Tibial nerve (tissue), 4 donors: ENCODE measurements at regions not wholly inside any gene's neighbourhood (a gene's known extent, or its start where the extent isn't known, plus 50 kb on each side); places are given as distances from the start of the nearest gene placed in this dataset.

Experiments used
- DNase-seq, 2 donors: peaks; one replicate each; pipeline ENCODE4 v3.0.0-alpha.2; 2019; ENCODE audit warnings: low spot score in 2 of 2
- H3K27ac ChIP-seq, 4 donors: fragments of 200-600 bp; sonication (generic) in 3 of 4; one replicate each; pipeline ENCODE4 v1.5.1; 2017 to 2019; ENCODE audit warnings: mild to moderate bottlenecking in 1 of 4
- H3K27me3 ChIP-seq, 2 donors: fragments of 200-600 bp; sonication (generic) in 1 of 2; one replicate each; pipeline versions ENCODE4 v1.5.1 to v1.6.0; 2017 to 2019
- H3K36me3 ChIP-seq, 3 donors: fragments of 200-600 bp; sonication (generic); one replicate each; pipeline ENCODE4 v1.5.1; 2018 to 2019
- H3K4me1 ChIP-seq, 4 donors: fragments of 200-600 bp; sonication (generic) in 3 of 4; one replicate each; pipeline ENCODE4 v1.5.1; 2017 to 2019
- H3K4me3 ChIP-seq, 4 donors: fragments of 200-600 bp; sonication (generic) in 3 of 4; one replicate each; pipeline ENCODE4 v1.5.1; 2017 to 2019; ENCODE audit warnings: mild to moderate bottlenecking in 1 of 4, moderate library complexity in 1 of 4
- H3K9me3 ChIP-seq, 4 donors: fragments of 200-600 bp; sonication (generic) in 3 of 4; one replicate each; pipeline ENCODE4 v1.5.1; 2017 to 2019
- EP300 ChIP-seq, 2 donors: sonication (generic); formaldehyde crosslinking; IDR thresholded peaks; one replicate each; pipeline ENCODE4 v1.6.1; 2017; ENCODE audit warnings: antibody characterized with exemption in 2 of 2, mild to moderate bottlenecking in 1 of 2
- POLR2A ChIP-seq, 2 donors: fragments of 450-650 bp; IDR thresholded peaks; one replicate each; pipeline ENCODE4 v1.6.1; 2017; ENCODE audit warnings: antibody characterized with exemption in 2 of 2, mild to moderate bottlenecking in 2 of 2, moderate library complexity in 2 of 2
- WGBS, 2 donors: methylation state at CpG; one replicate each; pipeline ENCODE4 v1.1.5; 2018; 5-methylcytosine and 5-hydroxymethylcytosine counted together
- TF ChIP-seq, protein P1 (sequence below), 5 experiments: fragments of 200-600 bp in 3 of 5; fragments of 450-650 bp in 2 of 5; sonication (generic) in 3 of 5; IDR thresholded peaks; one replicate each; pipeline ENCODE4 v1.5.1; 2016 to 2019; ENCODE audit warnings: antibody characterized with exemption in 5 of 5, mild to moderate bottlenecking in 3 of 5, moderate library complexity in 2 of 5

DNA sequence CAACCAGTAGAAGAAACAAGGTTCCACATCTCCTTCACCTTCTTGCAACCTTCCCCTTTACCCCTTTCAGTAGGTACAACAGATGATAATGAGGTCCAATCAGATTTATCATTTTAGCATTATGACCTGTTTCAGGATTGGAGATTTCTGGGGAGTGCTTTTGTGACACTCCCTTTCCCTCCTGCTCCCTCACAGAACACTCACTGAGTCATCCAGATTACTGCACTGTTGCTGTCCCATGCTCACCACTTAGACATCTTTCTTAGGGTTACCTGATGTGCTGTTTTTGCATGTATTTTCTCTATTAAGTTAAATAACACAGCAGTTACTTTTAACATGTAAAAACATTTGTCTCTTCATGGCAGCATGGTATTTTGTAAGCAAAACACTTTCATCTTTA lies 118.5 kb downstream of the MFSD1 start:
- Histone ChIP-seq H3K9me3 (no peaks in the 10 kb centered on the region), H3K4me1 (no peaks in the 10 kb centered on the region), H3K27ac (no peak overlapping the region), H3K36me3 (no peaks in the 10 kb centered on the region), H3K27me3 (no peaks in the 10 kb centered on the region), H3K4me3 (no peak overlapping the region)
- TF ChIP-seq, protein P1, sequence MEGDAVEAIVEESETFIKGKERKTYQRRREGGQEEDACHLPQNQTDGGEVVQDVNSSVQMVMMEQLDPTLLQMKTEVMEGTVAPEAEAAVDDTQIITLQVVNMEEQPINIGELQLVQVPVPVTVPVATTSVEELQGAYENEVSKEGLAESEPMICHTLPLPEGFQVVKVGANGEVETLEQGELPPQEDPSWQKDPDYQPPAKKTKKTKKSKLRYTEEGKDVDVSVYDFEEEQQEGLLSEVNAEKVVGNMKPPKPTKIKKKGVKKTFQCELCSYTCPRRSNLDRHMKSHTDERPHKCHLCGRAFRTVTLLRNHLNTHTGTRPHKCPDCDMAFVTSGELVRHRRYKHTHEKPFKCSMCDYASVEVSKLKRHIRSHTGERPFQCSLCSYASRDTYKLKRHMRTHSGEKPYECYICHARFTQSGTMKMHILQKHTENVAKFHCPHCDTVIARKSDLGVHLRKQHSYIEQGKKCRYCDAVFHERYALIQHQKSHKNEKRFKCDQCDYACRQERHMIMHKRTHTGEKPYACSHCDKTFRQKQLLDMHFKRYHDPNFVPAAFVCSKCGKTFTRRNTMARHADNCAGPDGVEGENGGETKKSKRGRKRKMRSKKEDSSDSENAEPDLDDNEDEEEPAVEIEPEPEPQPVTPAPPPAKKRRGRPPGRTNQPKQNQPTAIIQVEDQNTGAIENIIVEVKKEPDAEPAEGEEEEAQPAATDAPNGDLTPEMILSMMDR (IDR thresholded peaks at IDR 0.05), result no peak
- TF ChIP-seq EP300 (IDR thresholded peaks at IDR 0.05), result no peak
- no peak for TF ChIP-seq POLR2A (IDR thresholded peaks at IDR 0.05)
- no peak for DNase-seq

DNA sequence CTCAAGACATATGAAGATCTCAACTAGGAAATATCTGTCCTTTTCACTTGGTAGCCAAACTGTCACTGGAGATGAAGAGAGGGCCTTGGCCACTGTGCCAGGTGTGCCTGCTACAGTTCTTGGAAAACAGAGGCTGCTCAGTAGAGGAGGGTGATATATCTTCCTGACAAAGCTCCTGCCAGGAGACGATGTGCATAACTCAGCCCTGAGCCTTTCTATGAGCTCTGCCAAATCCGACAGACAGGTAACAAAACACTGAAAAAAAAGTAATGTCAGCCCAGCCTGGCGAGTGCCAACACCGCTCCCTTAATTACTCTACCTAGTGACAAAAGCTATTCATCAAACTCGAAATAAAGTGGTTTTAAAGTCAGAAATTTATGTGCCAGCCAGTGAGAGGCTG lies 123.2 kb downstream of the MFSD1 start:
- H3K27me3 ChIP-seq, result no peaks in the 10 kb centered on the region
- no peak overlapping the region for H3K27ac ChIP-seq
- no peaks in the 10 kb centered on the region for H3K9me3 ChIP-seq
- no peak for DNase-seq
- no peak overlapping the region for H3K4me3 ChIP-seq
- 74 to 76% methylated on average over 5 of the region's 5 CpGs for WGBS, 2 donors
- TF ChIP-seq EP300 (IDR thresholded peaks at IDR 0.05) (no peak), POLR2A (IDR thresholded peaks at IDR 0.05) (no peak)
- TF ChIP-seq, protein P1 (IDR thresholded peaks at IDR 0.05), result no peak
- H3K36me3 ChIP-seq, result no peaks in the 10 kb centered on the region
- H3K4me1 ChIP-seq, result no peaks in the 10 kb centered on the region

DNA sequence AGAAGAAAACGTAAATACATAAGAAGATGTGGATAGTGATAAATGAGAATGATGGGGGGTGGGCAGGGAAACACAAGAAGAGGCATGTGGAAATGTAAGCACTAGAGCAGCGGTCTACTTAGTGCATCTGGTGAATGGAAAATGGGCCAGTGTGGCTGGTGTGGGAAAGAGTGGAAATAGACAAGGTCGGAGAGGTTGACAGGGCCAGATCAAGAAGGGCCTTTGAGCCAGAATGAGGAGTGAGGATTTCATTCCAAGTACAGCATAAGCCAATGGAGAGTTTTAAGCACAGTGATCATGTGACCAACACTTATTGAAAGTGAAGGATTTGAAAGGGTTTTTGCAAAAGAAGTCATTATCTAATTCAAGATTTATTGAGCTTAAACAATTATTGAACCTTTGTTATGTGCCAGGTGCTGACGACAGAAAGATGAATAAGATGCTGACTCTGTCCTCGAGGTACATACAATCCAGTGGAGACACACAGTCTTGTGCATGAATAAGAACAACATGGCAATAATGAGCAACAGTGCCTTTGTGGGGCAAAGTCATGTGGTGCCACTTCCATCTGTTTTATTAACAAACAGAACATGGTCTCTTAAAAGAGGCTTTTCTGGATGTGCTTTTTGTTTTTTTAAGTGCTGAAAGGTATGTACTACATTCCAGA lies 124.1 kb downstream of the MFSD1 start:
- H3K27me3 ChIP-seq, result no peaks in the 10 kb centered on the region
- no peak overlapping the region for H3K4me3 ChIP-seq
- DNase-seq, result no peak
- H3K4me1 ChIP-seq, result no peaks in the 10 kb centered on the region
- no peak overlapping the region for H3K27ac ChIP-seq
- WGBS, 2 donors, result 84 to 86% methylated on average over 5 of the region's 5 CpGs
- TF ChIP-seq, protein P1 (IDR thresholded peaks at IDR 0.05), result no peak
- no peak for TF ChIP-seq POLR2A (IDR thresholded peaks at IDR 0.05)
- TF ChIP-seq EP300 (IDR thresholded peaks at IDR 0.05), result no peak
- H3K36me3 ChIP-seq, result no peaks in the 10 kb centered on the region
- H3K9me3 ChIP-seq, result no peaks in the 10 kb centered on the region

DNA sequence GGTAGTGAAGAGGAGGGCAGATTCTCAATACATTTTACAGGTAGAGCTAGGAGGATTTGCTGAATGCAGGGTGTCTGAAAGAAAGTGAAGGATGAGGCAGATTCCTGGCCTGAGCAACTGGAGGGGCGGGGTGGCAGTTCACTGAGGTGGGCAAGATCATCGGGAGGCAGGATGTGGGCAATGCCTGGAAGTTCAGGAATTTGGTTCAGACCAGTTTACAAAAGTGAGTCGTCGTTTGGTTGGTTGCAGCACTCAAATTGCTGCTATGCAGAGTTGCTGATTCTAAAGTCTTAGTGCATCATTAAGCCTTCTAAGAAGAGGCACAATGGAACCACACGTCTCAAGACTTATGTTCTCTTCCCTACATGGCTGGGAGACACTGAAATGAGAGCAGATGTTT lies 134.0 kb downstream of the MFSD1 start:
- Histone ChIP-seq H3K4me1 (no peaks in the 10 kb centered on the region), H3K27me3 (no peaks in the 10 kb centered on the region), H3K27ac (no peak overlapping the region), H3K4me3 (no peak overlapping the region), H3K36me3 (no peaks in the 10 kb centered on the region), H3K9me3 (peaks cover 0 to 46% (median 0%) of the 10 kb centered on the region in 4 donors)
- 77 to 78% methylated on average over 5 of the region's 5 CpGs for WGBS, 2 donors
- TF ChIP-seq, protein P1 (IDR thresholded peaks at IDR 0.05), result no peak
- no peak for TF ChIP-seq POLR2A (IDR thresholded peaks at IDR 0.05)
- no peak for TF ChIP-seq EP300 (IDR thresholded peaks at IDR 0.05)
- DNase-seq, result no peak

DNA sequence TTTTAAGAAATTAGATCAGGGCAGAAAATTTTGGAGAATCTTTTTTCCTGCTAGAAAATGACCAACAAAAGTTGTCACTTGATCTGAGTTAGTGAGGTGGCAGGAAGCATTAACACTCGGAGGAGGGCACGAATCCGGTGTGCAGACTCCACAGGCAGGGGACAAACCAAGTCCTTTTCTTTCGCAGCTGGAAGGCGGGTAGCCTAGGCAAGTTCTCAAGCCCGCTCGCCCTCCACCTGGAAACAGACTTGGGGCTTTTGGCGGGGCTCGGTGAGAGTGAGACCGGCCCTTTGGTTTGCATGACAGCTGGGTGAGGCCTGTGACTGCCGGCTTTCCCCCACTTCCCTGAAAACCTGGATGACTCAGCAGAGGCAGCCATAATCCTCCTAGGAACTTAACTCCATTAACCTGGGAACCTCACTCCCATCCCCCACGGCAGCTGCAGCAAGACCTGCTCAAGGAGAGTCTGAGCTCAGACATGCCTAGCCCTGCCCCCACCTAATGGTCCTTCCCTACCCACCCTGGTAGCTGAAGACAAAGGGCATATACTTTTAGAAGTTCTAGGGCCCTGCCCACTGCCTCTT lies 134.8 kb downstream of the MFSD1 start:
- H3K36me3 ChIP-seq, result no peaks in the 10 kb centered on the region
- no peaks in the 10 kb centered on the region for H3K4me1 ChIP-seq
- DNase-seq, result no peak
- no peaks in the 10 kb centered on the region for H3K27me3 ChIP-seq
- no peak overlapping the region for H3K4me3 ChIP-seq
- no peak overlapping the region for H3K27ac ChIP-seq
- 81 to 85% methylated on average over 12 of the region's 12 CpGs for WGBS, 2 donors
- peaks cover 0 to 53% (median 0%) of the 10 kb centered on the region in 4 donors for H3K9me3 ChIP-seq
- TF ChIP-seq EP300 (IDR thresholded peaks at IDR 0.05) (no peak), POLR2A (IDR thresholded peaks at IDR 0.05) (no peak)
- TF ChIP-seq, protein P1 (IDR thresholded peaks at IDR 0.05), result no peak
